ENCODE measurements at regions not wholly inside any gene's neighbourhood (a gene's known extent, or its start where the extent isn't known, plus 50 kb on each side); places are given as distances from the start of the nearest gene placed in this dataset.

- no peak for DNase-seq
These were observed 477.5 kb downstream of the NUF2 start for GRCh38 chr1:163799190-163799805.

DNA sequence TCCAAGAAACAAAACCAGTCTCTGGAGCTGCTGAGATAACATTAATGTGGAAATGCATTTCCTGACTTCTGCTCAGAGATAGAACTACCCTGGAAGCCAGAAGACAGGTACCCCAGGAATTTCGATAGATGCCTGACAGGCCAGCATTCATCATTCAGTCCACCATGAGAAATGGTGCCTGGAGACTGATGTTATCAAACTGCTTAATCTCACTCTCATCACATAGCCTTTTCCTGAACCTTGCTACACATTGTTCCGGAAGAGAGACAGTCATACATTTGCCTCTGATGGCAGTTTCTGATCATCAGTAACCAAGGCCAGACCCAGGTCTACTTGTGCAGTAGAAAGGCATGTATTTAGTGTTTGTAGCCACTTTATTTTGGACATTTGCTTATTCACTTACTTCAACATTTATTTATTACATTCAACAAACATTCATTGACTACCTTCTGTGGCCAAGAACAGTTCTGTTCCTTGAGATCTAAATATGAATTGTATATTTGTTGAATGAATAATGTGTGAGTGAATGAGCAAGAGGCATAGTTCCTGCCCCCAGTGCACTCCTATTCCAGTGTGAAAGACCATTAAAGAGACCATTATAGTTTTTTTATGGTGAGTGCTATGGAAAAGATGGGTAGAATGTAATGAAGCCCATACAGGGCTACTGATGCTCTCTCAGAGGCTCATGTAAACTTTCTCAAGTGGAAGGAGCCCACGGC lies 485.7 kb downstream of the NUF2 start:
- no peak for DNase-seq

GRCh38 chr1:163813251-163813650 lies 491.5 kb downstream of the NUF2 start:
- no peak for DNase-seq

DNA sequence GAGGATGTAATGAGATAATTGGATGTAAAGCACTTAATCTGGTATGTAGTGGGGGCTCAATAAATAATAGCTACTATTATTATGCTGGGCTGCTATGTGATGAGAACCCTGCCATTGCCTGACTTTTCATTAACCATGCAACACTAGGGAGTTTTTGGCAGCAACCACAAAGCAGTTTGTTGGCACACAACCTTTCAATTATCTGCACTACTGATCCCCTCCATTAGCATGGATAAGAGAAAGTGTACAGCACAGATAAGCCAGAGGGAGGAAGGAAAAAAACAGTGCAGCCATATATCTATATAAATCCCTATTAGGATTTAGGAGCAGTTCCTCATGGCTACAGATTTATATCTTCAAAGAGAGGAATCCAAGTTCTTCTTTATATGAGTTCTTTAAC lies 498.5 kb downstream of the NUF2 start:
- no peak for DNase-seq

- no peak for DNase-seq
These were observed 499.0 kb downstream of the NUF2 start for GRCh38 chr1:163820766-163821165.

GRCh38 chr1:163821679-163822078 lies 499.9 kb downstream of the NUF2 start:
- DNase-seq, result no peak

DNA sequence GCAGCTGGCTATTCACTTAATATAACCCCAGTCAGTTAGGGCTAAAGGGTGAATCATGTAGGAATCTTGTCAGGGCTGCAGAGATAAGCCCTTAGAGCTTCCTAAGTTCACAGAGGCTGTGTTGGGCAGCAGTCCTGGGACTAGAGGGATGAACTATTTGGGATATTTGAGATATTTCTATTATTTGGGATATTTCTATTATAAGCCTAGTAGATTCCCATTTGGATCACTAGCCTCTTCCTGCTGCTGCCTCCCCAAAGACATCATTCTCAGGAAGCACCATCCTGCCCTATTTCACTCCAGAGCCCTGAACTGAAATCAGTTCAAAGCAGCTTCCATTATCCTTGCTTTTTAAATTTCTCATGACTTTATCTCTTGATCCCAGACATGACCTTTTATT lies 501.3 kb downstream of the NUF2 start:
- DNase-seq, result no peak

DNA sequence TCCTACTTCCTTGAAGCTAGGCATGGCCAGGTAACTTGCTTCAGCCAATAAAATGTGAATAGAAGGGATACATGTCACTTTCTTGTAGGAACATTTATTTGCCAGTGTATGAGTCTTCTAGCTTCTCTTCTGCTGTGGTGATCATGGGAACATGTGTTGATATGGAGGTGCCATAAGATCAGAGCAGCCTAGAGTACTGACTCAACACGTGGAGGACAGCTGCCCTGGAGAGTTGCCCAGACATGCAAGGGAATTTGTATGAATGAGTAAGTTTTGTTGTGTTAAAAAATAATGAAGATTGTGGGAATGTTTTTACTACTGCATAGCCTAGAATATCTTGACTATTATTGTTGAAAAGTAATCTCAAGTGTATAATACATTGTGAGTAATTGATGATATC lies 502.3 kb downstream of the NUF2 start:
- DNase-seq, result peak in 1 of 56 donors; percentile 1

GRCh38 chr1:163824490-163824889 lies 502.7 kb downstream of the NUF2 start:
- DNase-seq, result no peak

DNA sequence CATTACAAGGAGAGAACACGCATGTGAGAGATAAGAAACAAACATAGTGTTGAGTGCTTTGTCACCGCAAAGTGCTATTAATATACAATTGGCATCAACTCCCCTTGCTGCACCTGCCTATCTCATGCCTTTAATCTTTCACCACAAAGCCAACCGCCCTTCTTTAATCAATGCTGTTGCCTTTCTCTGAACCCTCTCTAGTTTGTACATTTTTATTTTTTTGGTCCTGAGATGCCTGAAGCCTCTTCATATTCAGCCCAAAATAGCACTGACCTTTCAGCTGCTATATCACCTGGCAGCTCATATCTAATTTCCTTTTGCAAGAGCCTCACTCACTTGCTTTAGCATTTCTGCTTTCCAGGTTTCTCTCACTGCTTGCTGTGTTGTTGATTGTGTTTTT lies 504.7 kb downstream of the NUF2 start:
- no peak for DNase-seq

DNA sequence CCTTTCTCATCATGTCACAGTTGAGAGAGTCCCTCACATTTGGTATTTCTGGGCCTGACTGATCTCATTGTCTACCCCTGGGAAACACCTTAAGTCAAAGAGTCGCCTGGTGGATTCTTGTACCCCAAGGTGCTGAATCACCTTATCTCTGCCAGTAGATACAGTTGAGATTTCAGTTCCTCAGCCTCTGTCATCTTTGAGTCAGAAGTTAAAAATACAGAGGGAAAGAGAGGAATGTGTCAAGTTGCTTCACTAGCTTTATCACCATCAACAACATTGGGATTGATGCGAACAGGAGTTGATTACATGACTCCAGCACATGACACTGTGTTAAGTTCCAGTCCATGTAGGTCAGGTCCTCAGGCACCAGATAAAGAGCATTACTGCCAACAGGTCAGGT lies 513.0 kb downstream of the NUF2 start:
- no peak for DNase-seq

- no peak for DNase-seq
These were observed 514.7 kb downstream of the NUF2 start for GRCh38 chr1:163836481-163836880.

DNA sequence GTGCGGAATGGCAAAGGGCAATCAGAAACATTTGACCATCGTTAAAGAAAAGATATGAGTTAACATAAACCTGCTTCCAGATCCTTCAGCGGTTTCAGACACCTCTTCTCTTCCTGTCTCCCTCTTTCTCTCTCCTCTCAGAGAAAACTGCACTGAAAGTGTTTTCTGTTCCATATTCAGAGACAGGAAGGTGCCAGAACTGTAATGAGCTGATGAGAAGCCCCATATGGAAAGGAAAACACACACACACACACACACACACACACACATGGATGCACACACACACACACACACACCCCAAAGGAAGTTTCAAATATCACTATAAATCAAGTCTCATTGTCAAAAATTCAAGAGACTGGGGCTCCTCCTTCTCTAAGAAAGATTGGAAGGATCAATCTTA lies 515.5 kb downstream of the NUF2 start:
- DNase-seq, result no peak

- DNase-seq, result no peak
These were observed 520.8 kb downstream of the NUF2 start for GRCh38 chr1:163842571-163842970.

DNA sequence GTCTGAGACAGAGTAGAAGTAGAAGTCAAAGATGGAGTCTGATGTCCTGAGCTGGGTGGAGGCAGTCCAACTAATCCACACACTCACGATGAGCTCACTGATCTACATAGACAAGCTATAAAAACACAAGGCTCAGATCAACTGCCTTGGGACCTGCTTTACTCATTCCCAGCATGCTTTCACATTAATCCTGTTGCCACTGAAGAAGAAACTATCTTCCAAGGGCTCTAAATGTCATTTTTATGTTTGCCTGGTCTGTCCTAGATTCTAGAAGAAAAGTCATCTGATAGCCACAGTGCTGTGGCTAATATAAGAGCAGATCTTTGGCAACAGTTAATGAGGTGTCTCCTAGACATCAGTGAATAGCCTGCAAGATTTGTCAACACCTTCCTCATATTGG lies 522.7 kb downstream of the NUF2 start:
- no peak for DNase-seq

- no peak for DNase-seq
These were observed 523.5 kb downstream of the NUF2 start for GRCh38 chr1:163845279-163845678.

DNA sequence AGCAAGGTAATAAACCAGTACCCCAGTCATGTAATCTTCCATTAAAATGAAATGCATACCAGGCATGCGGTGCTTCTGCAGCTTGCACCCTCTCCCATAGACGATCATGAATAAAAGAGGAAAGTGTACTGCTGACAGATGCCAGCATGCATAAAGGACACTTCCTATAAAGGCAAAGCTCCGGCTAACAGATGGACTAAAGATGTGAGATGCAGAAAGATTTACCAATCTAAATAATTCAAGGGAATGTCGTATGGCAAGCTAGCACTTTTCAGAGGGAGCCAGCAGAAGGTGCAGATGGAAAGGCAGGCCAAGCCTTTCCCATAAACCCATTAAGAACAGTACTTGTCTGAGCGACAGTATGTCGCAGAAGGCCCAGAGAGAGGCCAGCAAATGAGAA lies 542.0 kb downstream of the NUF2 start:
- DNase-seq, result no peak

DNA sequence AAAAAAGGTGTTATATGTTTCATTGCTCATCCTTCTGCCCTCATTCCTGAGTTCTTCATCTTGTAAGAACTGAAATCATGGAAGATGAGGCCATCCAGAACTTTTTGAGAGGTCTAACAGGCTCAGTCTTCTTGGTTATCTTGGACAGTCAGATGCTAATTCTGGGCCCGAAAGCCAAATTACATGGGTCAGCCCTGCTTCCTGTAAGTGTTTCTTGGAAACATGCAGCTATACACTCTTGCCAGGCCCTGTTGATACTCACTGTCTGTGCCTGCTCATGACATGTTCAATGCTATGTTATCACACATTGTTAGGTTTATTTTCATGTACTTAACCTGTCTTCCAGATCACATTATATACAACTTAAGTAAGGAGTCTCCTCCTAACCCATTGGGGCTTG lies 542.5 kb downstream of the NUF2 start:
- DNase-seq, result no peak

DNA sequence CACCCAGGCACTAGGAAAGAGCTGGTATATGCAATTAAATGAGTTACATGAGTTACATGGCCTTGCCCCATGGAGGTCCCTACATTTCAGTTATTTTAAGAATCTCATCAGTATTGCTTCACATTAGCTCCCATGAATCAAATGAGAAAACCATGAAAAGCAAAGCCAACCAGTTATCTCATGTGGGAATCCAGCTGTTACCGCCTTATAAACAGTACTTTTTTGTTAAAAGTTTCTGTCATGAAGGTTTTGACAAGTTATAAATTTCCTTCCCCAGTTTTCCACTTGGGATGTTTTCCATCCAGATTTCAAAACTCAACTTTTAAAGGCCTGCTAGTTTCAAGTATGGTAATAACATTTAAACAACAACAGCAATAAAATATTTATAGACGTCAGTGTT lies 544.8 kb downstream of the NUF2 start:
- no peak for DNase-seq

DNA sequence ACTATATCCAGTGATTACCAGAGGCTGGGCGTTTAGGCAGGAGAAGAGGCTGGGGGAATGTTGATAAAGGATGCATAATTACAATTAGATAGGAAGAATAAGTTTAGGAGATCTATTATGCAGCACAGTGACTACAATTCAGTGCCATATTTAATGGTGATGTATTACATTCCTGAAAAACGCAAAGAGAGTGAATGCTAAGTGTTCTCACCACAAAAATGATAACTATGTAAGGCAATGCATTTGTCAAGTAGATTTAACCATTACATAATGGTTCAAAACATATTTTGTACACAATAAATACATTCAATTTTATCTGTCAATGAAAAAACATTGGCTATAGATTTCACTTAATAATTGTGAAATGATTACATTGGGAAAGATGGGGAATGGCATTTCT lies 548.9 kb downstream of the NUF2 start:
- DNase-seq, result no peak

DNA sequence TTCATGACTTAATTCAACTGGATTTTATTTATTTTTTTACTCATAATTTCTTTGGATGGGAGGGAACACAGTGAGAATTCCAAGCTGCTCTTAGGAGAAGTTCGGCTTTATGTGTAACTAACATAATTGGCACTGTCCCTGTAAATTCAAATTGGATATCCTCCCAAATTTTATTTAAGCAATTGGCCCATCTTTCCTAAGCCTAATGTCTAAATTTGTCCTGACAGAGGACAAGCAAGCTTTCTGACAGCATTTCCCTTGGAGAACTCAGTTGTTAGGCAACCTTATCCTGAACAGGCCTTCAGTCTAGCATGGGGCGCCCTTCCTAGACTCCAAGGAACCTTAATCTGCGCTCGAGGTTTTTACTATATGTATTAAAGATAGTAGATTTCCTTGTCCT lies 550.3 kb downstream of the NUF2 start:
- DNase-seq, result no peak

- no peak for DNase-seq
These were observed 552.3 kb downstream of the NUF2 start for GRCh38 chr1:163874070-163874469.

DNA sequence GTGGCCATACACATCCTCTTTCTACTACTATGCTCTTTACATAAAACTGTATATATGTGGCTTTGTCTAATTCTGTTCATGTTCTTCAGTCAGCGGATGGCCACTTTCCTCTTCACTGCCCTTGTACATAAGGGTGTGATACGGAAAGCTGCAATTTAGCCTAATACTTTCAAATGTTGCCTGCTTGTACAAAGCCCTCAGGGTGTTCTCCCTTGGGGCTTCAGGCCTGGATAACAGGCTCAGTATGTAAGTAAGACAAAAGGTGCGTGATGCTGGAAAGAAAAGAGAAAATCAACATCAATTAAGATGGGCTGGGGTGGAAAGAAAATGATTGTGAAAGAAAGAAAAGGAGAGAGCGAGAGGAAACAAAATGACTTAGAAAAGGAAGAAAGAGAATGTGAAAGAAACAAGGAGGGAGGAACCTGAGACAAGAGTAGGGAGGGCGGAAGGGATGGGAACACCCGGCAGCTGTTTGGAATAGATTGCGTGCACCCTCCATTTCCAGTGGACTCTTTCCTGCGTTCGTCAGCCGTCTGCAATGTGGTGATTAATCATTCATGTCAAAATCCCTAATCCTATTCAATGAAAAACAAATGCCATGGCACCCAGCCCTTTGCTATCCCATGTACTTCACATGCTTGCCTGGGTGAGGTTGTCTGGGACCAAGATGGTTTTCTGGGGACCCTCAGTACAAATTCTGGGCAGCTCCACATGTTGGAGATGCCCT lies 553.6 kb downstream of the NUF2 start:
- DNase-seq, result no peak
